ENCODE measurements at regions not wholly inside any gene's neighbourhood (a gene's known extent, or its start where the extent isn't known, plus 50 kb on each side); places are given as distances from the start of the nearest gene placed in this dataset.
"Not testable (repeated sequence)": the region's sequence is repeated elsewhere in the genome, so short reads cannot be mapped to it uniquely, and the experiment has no call there.

GRCh38 chr7:149606826-149607225 lies 109.2 kb upstream of the ZNF746 start:
- peaks cover 76% of the 10 kb centered on the region for H3K36me3 Mint-ChIP-seq (ENCODE audit: low read depth)
- peaks cover 27% of the 10 kb centered on the region for H3K4me1 Mint-ChIP-seq
- H3K4me3 Mint-ChIP-seq: no peak overlapping the region
- POLR2A ChIA-PET: no interaction called here
- no peak overlapping the region for H3K27ac Mint-ChIP-seq
- no peaks in the 10 kb centered on the region for H3K27me3 Mint-ChIP-seq
- H3K9me3 Mint-ChIP-seq: no peaks in the 10 kb centered on the region
- CTCF ChIA-PET: no interaction called here
- no peak for DNase-seq

- CTCF ChIA-PET: interaction anchor here (0.5 to 0.9 kb wide), 3 partner anchors 17 to 361 kb away, joined by 3 read pairs; no protein-coding TSS in a partner anchor
- Mint-ChIP-seq H3K27ac (no peak overlapping the region), H3K4me1 (peaks cover 35% of the 10 kb centered on the region), H3K27me3 (no peaks in the 10 kb centered on the region), H3K4me3 (no peak overlapping the region), H3K9me3 (no peaks in the 10 kb centered on the region), H3K36me3 (ENCODE audit: low read depth) (peaks cover 75% of the 10 kb centered on the region)
- POLR2A ChIA-PET: no interaction called here
- no peak for DNase-seq
Measured at GRCh38 chr7:149605696-149606095, 108.1 kb upstream of the ZNF746 start.

DNA sequence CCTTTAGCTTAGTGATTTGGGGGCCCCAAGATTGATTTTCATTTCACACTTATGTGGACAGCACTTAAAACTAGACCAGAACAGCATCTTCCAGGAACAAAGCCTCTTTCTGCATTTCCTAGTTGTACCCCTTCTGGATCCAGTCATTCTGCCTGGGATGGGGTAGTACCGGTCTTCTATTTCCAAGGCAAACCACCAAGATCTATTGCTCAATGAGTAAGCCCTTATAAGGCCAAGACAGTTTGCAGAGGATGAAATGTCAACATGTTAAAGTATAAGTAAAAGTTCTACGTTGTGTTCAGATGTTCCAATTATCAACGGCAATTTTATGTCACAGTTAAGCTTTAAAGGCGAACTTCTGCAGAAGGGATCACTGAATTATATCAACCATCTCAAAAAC lies 106.9 kb upstream of the ZNF746 start:
- peaks cover 71% of the 10 kb centered on the region for H3K36me3 Mint-ChIP-seq (ENCODE audit: low read depth)
- H3K27ac Mint-ChIP-seq: no peak overlapping the region
- peaks cover 47% of the 10 kb centered on the region for H3K4me1 Mint-ChIP-seq
- DNase-seq: no peak
- ChIA-PET CTCF (interaction anchor here (1.4 to 2.8 kb wide), 2 partner anchors 8 to 10 kb away, joined by 3 to 10 read pairs; no protein-coding TSS in a partner anchor), POLR2A (no interaction called here)
- H3K27me3 Mint-ChIP-seq: no peaks in the 10 kb centered on the region
- H3K9me3 Mint-ChIP-seq: no peaks in the 10 kb centered on the region
- H3K4me3 Mint-ChIP-seq: no peak overlapping the region

DNA sequence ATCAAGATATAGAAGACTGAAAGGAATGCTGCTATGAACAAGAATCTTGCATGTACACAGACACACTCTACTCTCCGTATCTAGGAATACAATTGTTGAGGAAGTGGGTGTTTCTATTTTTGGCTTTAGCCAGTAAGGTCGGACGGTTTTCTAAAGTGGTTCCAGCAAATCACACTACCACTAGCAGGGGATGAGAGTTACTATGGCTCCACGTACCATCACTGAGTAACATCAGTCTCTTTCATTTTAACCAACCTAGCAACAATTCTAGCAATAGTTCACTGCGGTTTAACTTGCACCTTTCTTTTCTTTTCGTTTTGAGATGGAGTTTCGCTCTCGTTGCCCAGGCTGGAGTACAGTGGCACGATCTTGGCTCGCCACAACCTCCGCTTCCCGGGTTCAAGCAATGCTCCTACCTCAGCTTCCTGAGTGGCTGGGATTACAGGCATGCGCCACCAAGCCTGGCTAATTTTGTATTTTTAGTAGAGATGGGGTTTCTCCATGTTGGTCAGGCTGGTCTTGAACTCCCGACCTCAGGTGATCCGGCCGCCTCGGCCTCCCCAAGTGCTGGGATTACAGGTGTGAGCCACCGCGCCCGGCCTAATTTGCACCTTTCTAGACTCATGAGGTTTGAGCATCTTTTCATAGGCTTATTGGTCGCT lies 103.2 kb upstream of the ZNF746 start:
- Mint-ChIP-seq H3K27ac (peak overlapping the region; percentile 91), H3K36me3 (ENCODE audit: low read depth) (peaks cover 68% of the 10 kb centered on the region), H3K4me1 (peaks cover 58% of the 10 kb centered on the region), H3K4me3 (peak overlapping the region; percentile 56)
- DNase-seq: peak; percentile 72
- POLR2A ChIA-PET: interaction anchor here (0.6 kb wide), 1 partner anchor 317 kb away, joined by 5 read pairs; no protein-coding TSS in a partner anchor
- CTCF ChIA-PET: interaction anchor here (0.6 to 1.2 kb wide), 4 partner anchors 8 to 296 kb away, joined by 3 to 4 read pairs (median 3); partner anchors contain the start of gene ZNF777
- not testable (repeated sequence) for H3K9me3 Mint-ChIP-seq, H3K27me3 Mint-ChIP-seq

DNA sequence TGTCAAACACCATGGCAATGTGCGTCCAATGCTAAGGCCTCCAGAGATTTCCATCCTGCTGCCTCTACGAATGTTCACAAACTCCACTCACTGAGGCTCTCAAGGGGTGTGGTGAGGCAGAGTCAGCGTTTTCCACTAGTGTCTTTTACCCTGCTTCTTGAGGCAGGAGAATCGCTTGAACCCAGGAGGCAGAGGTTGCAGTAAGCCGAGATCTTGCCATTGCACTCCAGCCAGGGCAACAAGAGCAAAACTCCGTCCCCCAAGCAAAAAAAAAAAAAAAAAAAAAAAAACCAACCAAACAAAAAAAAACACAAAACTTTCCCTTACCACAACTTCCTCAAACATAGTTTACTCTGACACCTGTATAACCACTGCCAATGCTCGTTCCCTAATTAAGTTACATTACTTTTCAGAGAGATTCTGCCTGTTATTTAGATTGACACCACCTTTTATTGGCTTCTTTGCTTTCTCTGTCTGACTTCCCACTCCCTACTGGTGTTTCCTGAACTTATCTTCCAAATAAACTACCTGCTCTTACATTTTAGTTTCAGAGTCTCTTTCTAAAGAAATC lies 102.1 kb upstream of the ZNF746 start:
- Mint-ChIP-seq H3K4me3 (peak overlapping the region; percentile 56), H3K27ac (peak overlapping the region; percentile 91), H3K27me3 (no peaks in the 10 kb centered on the region), H3K36me3 (ENCODE audit: low read depth) (peaks cover 63% of the 10 kb centered on the region), H3K9me3 (no peaks in the 10 kb centered on the region), H3K4me1 (peaks cover 55% of the 10 kb centered on the region)
- CTCF ChIA-PET: interaction anchor here (0.8 to 1.6 kb wide), 5 partner anchors 11 to 178 kb away, joined by 3 to 5 read pairs (median 4); no protein-coding TSS in a partner anchor
- POLR2A ChIA-PET: interaction anchor here (0.7 kb wide), 1 partner anchor 177 kb away, joined by 4 read pairs; no protein-coding TSS in a partner anchor
- peak; percentile 13 for DNase-seq

- ChIA-PET POLR2A (no interaction called here), CTCF (interaction anchor here (0.6 to 1.6 kb wide), 9 partner anchors 9 to 177 kb away, joined by 3 to 8 read pairs (median 3); no protein-coding TSS in a partner anchor)
- H3K4me1 Mint-ChIP-seq: peaks cover 47% of the 10 kb centered on the region
- no peaks in the 10 kb centered on the region for H3K9me3 Mint-ChIP-seq
- H3K27me3 Mint-ChIP-seq: no peaks in the 10 kb centered on the region
- peak; percentile 56 for DNase-seq
- peak overlapping the region; percentile 91 for H3K27ac Mint-ChIP-seq
- H3K4me3 Mint-ChIP-seq: peak overlapping the region; percentile 56
- H3K36me3 Mint-ChIP-seq (ENCODE audit: low read depth): peaks cover 59% of the 10 kb centered on the region
Measured at GRCh38 chr7:149598721-149599308, 101.2 kb upstream of the ZNF746 start.

GRCh38 chr7:149597789-149598188 lies 100.2 kb upstream of the ZNF746 start:
- POLR2A ChIA-PET, CTCF ChIA-PET, H3K27me3 Mint-ChIP-seq, H3K27ac Mint-ChIP-seq, H3K9me3 Mint-ChIP-seq, H3K4me3 Mint-ChIP-seq, DNase-seq: not testable (repeated sequence)
- H3K4me1 Mint-ChIP-seq: peaks cover 41% of the 10 kb centered on the region
- H3K36me3 Mint-ChIP-seq (ENCODE audit: low read depth): peaks cover 53% of the 10 kb centered on the region

DNA sequence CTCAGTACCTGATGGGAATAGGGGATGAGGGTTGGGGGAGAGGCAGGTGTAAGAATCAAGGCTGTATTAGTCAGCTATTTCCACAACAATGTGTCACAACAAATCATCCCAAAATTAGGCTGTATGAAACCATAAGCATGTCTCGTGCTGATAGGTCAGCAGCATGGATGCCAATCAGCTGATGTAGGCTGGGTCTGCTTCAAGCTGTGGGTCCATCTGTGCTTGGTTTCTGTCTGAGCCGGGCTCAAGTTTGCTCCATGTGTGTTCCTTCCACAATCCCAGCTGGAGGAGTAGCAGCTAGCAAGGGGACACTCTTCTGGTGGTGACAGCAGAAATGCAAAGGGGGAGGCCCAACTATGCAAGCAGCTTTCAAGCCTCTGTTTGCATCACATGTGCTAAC lies 97.9 kb upstream of the ZNF746 start:
- H3K27me3 Mint-ChIP-seq: no peaks in the 10 kb centered on the region
- CTCF ChIA-PET: interaction anchor here (0.6 to 1.5 kb wide), 3 partner anchors 13 to 145 kb away, joined by 3 to 4 read pairs (median 3); no protein-coding TSS in a partner anchor

GRCh38 chr7:149595078-149595477 lies 97.5 kb upstream of the ZNF746 start:
- Mint-ChIP-seq H3K27me3 (no peaks in the 10 kb centered on the region), H3K9me3 (no peaks in the 10 kb centered on the region), H3K36me3 (ENCODE audit: low read depth) (peaks cover 54% of the 10 kb centered on the region), H3K4me1 (peaks cover 20% of the 10 kb centered on the region), H3K27ac (no peak overlapping the region), H3K4me3 (no peak overlapping the region)
- ChIA-PET POLR2A (no interaction called here), CTCF (interaction anchor here (1.3 kb wide), 1 partner anchor 67 kb away, joined by 4 read pairs; no protein-coding TSS in a partner anchor)
- DNase-seq: no peak

More for the DNA sequence above, 97.9 kb upstream of the ZNF746 start:
- Mint-ChIP-seq H3K4me3 (no peak overlapping the region), H3K9me3 (no peaks in the 10 kb centered on the region), H3K36me3 (ENCODE audit: low read depth) (peaks cover 50% of the 10 kb centered on the region), H3K27ac (no peak overlapping the region), H3K4me1 (peaks cover 25% of the 10 kb centered on the region)
- DNase-seq: no peak
- POLR2A ChIA-PET: no interaction called here

- no peak for DNase-seq
- no peaks in the 10 kb centered on the region for H3K4me1 Mint-ChIP-seq
- peaks cover 2% of the 10 kb centered on the region for H3K9me3 Mint-ChIP-seq
- no peak overlapping the region for H3K27ac Mint-ChIP-seq
- POLR2A ChIA-PET: no interaction called here
- H3K27me3 Mint-ChIP-seq: no peaks in the 10 kb centered on the region
- CTCF ChIA-PET: interaction anchor here (0.9 to 1.4 kb wide), 2 partner anchors 10 to 17 kb away, joined by 3 read pairs; no protein-coding TSS in a partner anchor
- no peak overlapping the region for H3K4me3 Mint-ChIP-seq
- peaks cover 64% of the 10 kb centered on the region for H3K36me3 Mint-ChIP-seq (ENCODE audit: low read depth)
Measured at GRCh38 chr7:149588930-149589329, 91.3 kb upstream of the ZNF746 start.

- Mint-ChIP-seq H3K27me3 (no peaks in the 10 kb centered on the region), H3K4me1 (peaks cover 11% of the 10 kb centered on the region), H3K27ac (no peak overlapping the region), H3K4me3 (no peak overlapping the region), H3K36me3 (ENCODE audit: low read depth) (peaks cover 80% of the 10 kb centered on the region), H3K9me3 (peaks cover 4% of the 10 kb centered on the region)
- CTCF ChIA-PET: interaction anchor here (0.6 to 1.8 kb wide), 5 partner anchors 14 to 1913 kb away, joined by 3 to 8 read pairs (median 3); no protein-coding TSS in a partner anchor
- POLR2A ChIA-PET: no interaction called here
- no peak for DNase-seq
Measured at GRCh38 chr7:149586646-149587645, 89.3 kb upstream of the ZNF746 start.

DNA sequence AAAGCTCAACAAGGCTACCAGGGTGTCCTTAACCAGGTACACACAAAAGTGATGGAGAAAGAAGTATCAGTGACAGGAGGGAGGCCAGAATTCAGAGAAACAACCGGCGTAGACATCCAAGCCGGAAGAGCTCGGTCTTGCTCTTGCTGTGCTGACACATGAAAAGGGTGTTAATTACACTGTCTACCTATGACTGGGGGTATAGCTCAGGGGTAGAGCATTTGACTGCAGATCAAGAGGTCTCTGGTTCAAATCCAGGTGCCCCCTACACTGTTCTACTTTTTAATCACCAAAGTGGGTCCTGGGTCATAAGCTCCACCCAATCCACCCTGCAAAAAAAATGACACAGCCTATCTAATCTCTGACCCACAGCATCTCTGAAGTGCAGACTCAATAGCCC lies 86.9 kb upstream of the ZNF746 start:
- Mint-ChIP-seq H3K9me3 (peaks cover 14% of the 10 kb centered on the region), H3K4me1 (peaks cover 28% of the 10 kb centered on the region), H3K4me3 (no peak overlapping the region), H3K27me3 (no peaks in the 10 kb centered on the region), H3K36me3 (ENCODE audit: low read depth) (peaks cover 86% of the 10 kb centered on the region), H3K27ac (no peak overlapping the region)
- ChIA-PET CTCF (interaction anchor here (0.6 to 1.6 kb wide), 4 partner anchors 15 to 537 kb away, joined by 3 to 5 read pairs (median 4); no protein-coding TSS in a partner anchor), POLR2A (no interaction called here)
- DNase-seq: no peak
